Stimulated activated CD4-positive, alpha-beta T cell treated with anti-CD3 and anti-CD28 coated beads, Interleukin-15, amount 100 ng/mL, for 48 hours (primary cell): ENCODE measurements at regions not wholly inside any gene's neighbourhood (a gene's known extent, or its start where the extent isn't known, plus 50 kb on each side); places are given as distances from the start of the nearest gene placed in this dataset.
"Not testable (repeated sequence)": the region's sequence is repeated elsewhere in the genome, so short reads cannot be mapped to it uniquely, and the experiment has no call there.

ENCODE experiments used
- DNase-seq, 2 donors: peaks; one replicate each; pipeline ENCODE4 v3.0.0-alpha.2; 2020; ENCODE audit warnings: low read depth in 2 of 2

DNA sequence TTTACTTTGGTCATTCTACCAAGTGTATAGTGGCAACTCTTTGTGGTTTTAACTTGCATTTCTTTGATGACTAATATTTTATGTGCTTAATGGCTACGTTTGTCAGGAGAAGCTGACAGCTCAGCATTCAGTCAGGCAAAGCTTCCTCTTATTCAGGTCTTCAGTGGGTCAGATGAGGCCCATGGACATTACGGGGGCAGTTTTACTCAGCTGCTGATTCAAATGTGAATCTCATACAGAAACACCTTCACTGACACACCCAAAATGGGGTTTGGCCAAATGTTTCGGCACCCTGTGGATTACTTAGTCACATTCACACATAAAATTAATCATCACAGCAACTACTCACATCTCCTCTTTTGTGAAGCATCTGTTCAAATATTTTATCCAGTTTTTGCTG, 104.9 kb upstream of the PLD5 start:
- no peak for DNase-seq

DNA sequence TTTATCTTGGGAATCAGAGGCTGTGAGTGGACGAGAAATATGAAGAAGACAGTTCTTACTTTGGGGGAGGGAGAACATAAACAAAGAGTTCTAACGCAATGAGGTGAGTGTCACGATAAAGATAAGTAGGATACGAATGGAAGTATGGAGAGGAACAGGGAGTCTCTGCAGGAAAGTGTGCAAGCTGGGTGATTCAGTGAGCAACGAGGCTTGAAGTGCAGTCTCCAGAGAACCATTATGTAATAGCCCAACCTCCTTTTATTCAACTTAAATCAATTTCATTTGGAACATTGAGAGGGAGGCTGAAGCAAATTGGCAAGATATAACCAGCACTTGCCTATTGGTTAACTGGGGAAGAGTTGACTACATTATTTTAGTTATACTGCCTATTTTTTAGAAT, 99.3 kb upstream of the PLD5 start:
- no peak for DNase-seq

- no peak for DNase-seq
Measured at GRCh38 chr1:242623119-242623518, 98.6 kb upstream of the PLD5 start.

DNA sequence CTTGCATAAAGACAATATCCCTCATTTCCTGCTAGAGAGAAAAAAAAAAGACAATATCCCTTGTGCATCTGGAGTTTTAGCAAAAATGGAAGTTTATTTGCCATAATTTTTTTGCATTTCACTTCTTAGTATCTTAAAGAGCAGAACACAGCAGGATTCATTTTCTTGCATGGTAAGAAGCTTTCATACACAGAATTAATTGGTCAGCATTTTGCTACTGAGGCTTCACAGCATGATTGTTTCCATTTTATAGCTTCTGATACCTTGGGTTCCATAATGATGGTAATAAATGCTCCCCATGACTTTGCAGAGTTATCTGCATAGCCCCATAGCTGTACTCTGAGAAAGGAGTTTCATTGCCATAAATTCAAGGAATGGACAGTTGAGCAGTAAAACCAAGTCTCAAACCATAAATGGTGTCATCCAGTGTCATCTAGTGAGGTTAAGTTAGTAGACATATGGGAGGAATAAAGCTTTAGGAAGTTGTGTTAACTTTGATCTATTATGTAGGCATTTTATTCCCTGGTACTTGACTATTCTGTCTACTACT, 88.8 kb upstream of the PLD5 start:
- DNase-seq, result no peak

GRCh38 chr1:242610209-242610608, 85.7 kb upstream of the PLD5 start:
- DNase-seq, result no peak

DNA sequence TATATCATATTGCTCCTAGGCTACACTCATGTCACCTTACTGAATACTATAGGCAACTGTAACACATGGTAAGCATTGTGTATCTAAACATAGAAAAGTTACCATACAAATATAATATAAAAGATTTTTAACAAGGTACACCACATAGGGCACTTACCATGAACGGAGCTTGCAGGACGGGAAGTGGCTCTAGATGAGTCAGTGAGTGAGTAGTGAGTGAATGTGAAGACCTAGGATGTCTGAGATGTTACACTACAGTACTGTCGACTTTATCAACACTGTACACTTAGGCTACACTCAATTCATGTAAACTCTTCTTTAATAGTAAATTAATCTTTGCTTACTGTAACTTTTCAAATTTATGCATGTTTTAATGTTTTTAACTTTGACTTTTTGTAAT, 81.0 kb upstream of the PLD5 start:
- no peak for DNase-seq

DNA sequence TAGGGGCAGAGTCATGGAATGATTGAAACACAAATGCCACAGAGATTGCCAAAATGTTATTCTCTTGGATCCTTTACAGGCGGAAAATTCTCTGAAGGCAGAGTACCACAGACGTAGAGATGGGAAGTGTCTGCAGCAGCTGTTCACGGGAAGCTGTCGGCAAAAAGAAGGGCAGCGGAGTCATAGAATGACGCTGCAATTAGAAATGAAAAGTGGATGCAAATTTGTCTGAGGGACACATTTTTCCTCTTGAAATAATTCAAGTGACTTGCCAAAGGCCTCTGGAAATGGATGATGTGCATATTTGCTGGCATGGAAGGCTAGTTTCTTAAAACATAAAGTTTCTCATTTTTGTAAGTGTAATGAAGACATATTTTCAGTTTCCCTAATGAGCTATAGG, 77.5 kb upstream of the PLD5 start:
- no peak for DNase-seq

DNA sequence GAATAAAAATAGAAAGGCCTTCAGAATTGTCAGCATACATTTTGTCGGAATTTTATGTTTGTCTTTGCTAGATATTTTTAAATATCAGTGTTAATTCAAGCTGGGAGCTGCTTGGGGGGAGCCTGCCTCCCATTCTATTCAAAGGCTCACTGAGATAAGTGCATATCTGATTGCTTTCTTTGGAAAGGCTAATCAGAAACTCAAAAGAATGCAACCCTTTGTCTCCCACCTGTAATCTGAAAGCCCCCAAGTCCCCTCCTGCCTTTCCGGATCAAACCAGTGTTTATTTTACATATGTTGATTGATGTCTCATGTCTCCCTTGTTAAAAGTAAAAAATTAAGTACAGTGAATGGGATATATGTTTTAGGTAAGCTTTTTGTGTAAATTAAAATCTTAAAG, 69.3 kb upstream of the PLD5 start:
- DNase-seq, result not testable (repeated sequence)

DNA sequence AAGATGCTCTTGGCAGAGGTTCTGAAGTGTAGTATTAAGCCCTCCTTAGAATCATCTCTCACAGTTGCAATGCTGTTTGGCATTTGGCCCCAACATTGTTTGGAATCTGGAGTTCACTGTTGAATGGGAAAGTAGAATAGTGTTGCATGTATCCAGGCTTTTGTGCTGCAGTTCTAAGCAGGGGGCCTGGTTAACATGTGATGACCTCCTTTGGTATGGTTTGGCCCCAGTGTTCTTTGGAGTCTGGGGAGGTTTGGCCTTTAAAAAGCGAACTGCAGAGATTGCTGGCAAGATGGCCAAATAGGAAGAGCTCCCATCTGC, 61.8 kb upstream of the PLD5 start:
- no peak for DNase-seq

- DNase-seq, result no peak
Measured at GRCh38 chr1:242585616-242586359, 61.3 kb upstream of the PLD5 start.

- no peak for DNase-seq
Measured at GRCh38 chr1:242582669-242583068, 58.2 kb upstream of the PLD5 start.

DNA sequence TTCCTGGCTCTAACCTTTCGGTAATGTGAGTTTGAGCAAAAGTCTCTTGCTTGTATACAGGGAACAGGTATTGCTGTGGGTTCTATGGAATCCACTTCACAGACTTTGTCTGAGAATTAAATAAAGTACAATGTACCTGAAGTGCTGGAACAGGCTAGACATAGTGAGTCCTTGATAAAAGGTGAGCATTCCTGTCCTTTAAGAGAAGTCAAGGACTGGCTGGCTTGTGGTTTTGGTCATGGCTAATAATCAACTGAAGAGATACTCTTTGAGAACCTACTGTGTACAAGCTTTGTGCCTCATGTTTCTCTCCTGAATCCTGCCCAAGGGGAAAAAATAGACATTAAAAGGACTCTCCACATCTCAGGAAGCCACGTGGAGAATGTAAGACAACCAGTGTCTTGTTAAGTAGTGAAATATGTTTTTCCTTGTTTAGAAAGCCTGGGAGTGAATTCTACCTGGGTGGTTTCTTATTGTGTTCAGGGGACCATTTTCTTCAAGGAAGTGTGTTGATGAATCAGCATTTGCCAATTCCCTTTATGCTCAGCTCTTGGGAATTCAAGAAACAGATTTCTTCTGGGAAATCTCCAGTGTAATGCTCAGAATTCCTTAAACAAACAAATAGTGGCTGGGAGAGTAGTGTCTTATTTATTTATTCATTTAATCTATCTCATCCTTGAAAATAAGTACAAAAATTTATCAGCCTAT, 55.2 kb upstream of the PLD5 start:
- no peak for DNase-seq
